H1 (cell line): ENCODE measurements at regions not wholly inside any gene's neighbourhood (a gene's known extent, or its start where the extent isn't known, plus 50 kb on each side); places are given as distances from the start of the nearest gene placed in this dataset.

Source experiments
- CTCF ChIA-PET: fragments of 300-600 bp; sonication (Branson Sonifier 250); formaldehyde crosslinking; loops from one replicate; lab custom pipeline; 2021; ENCODE audit not compliant: partially characterized antibody; lab: Charles Lee
- POLR2A ChIA-PET: fragments of 300-600 bp; sonication (Branson Sonifier 250); formaldehyde crosslinking; loops from one replicate; lab custom pipeline; 2021; ENCODE audit warnings: inconsistent platforms; ENCODE audit not compliant: partially characterized antibody; lab: Charles Lee
- DNase-seq, 2 experiments: peaks; one replicate each; pipeline versions ENCODE4 v3.0.0 to v3.0.0-alpha.2; 2010 to 2022; ENCODE audit warnings: low spot score in 2 of 2, low read depth in 1 of 2, mixed read lengths in 1 of 2
- FAIRE-seq: peaks from 2 replicates; lab custom pipeline; 2011; peaks lifted over from hg19 to GRCh38; lab: Jason Lieb, UNC
- H2AFZ ChIP-seq: 2 replicates; pipeline ENCODE4 v1.8.1; 2012; ENCODE audit warnings: low read length, inconsistent platforms
- H2AK5ac ChIP-seq: 2 replicates; pipeline ENCODE4 v1.6.1; 2013; ENCODE audit warnings: low read depth, low read length
- H2BK120ac ChIP-seq: replicated peaks from 2 replicates; pipeline ENCODE3; 2013; ENCODE audit warnings: low read depth, low read length, inconsistent platforms
- H2BK12ac ChIP-seq: 2 replicates; pipeline ENCODE4 v1.6.1; 2013; ENCODE audit warnings: low read depth, low read length
- H2BK15ac ChIP-seq: 2 replicates; pipeline ENCODE4 v1.6.1; 2013; ENCODE audit warnings: low read length
- H2BK20ac ChIP-seq: 2 replicates; pipeline ENCODE4 v1.6.1; 2013; ENCODE audit warnings: low read length
- H2BK5ac ChIP-seq: 2 replicates; pipeline ENCODE4 v1.6.1; 2013; ENCODE audit warnings: low read depth, low read length
- H3K14ac ChIP-seq: 2 replicates; pipeline ENCODE4 v1.6.1; 2013; ENCODE audit warnings: inconsistent platforms; ENCODE audit not compliant: insufficient read length
- H3K18ac ChIP-seq: 2 replicates; pipeline ENCODE4 v1.6.1; 2013; ENCODE audit warnings: low read length; ENCODE audit errors: extremely low read depth
- H3K23ac ChIP-seq: 2 replicates; pipeline ENCODE4 v1.6.1; 2013; ENCODE audit warnings: inconsistent platforms; ENCODE audit not compliant: insufficient read length
- H3K23me2 ChIP-seq: 2 replicates; pipeline ENCODE4 v1.6.1; 2013; ENCODE audit warnings: low read depth, low read length
- H3K27ac ChIP-seq: 2 replicates; pipeline ENCODE4 v1.6.1; 2011; ENCODE audit warnings: low read depth, low read length, inconsistent platforms
- H3K27me3 ChIP-seq, 4 experiments: replicated peaks in 1 of 4; 1 replicate in 1 of 4; 2 replicates in 3 of 4; pipeline versions ENCODE4 v1.6.1 to v1.8.1; 2011 to 2013; ENCODE audit warnings: low read length in 3 of 4, mild to moderate bottlenecking in 3 of 4, inconsistent platforms in 2 of 4, mixed read lengths in 2 of 4, moderate library complexity in 1 of 4; ENCODE audit not compliant: control insufficient read depth in 3 of 4, insufficient read depth in 3 of 4; ENCODE audit errors: extremely low read depth in 1 of 4
- H3K36me3 ChIP-seq, 4 experiments: 2 replicates each; pipeline versions ENCODE4 v1.6.1 to v1.8.1; 2011 to 2013; ENCODE audit warnings: mild to moderate bottlenecking in 4 of 4, low read length in 3 of 4, moderate library complexity in 2 of 4, control low read depth in 1 of 4, inconsistent platforms in 1 of 4; ENCODE audit not compliant: insufficient read depth in 4 of 4, control insufficient read depth in 2 of 4
- H3K4ac ChIP-seq: replicated peaks from 2 replicates; pipeline ENCODE3; 2013; ENCODE audit warnings: low read length, low read depth, mixed read lengths, inconsistent platforms; ENCODE audit not compliant: insufficient read length
- H3K4me1 ChIP-seq, 4 experiments: replicated peaks in 1 of 4; 1 replicate in 1 of 4; 2 replicates in 3 of 4; pipeline versions ENCODE4 v1.6.1 to v1.8.1; 2011 to 2013; ENCODE audit warnings: low read length in 3 of 4, inconsistent platforms in 2 of 4, mixed read lengths in 1 of 4; ENCODE audit not compliant: insufficient read depth in 4 of 4, control insufficient read depth in 3 of 4
- H3K4me2 ChIP-seq, 2 experiments: 2 replicates each; pipeline versions ENCODE4 v1.6.1 to v1.8.1; 2011 to 2013; ENCODE audit warnings: low read depth in 2 of 2, low read length in 2 of 2, control low read depth in 1 of 2, inconsistent platforms in 1 of 2, mild to moderate bottlenecking in 1 of 2; ENCODE audit not compliant: insufficient read depth in 1 of 2
- H3K4me3 ChIP-seq, 4 experiments: fragments of 200-600, 300-600 bp in 1 of 4; sonication (generic), shearing (Covaris generic), sonication (Bioruptor Twin) in 1 of 4; 2 replicates each; pipeline versions ENCODE4 v1.5.1 to v1.8.1; 2011 to 2016; ENCODE audit warnings: low read length in 4 of 4, low read depth in 3 of 4, control low read depth in 2 of 4, inconsistent platforms in 2 of 4, mild to moderate bottlenecking in 2 of 4, mixed read lengths in 1 of 4, moderate library complexity in 1 of 4; ENCODE audit not compliant: insufficient read depth in 2 of 4; ENCODE audit errors: extremely low read depth in 1 of 4
- H3K56ac ChIP-seq: replicated peaks from 2 replicates; pipeline ENCODE3; 2013; ENCODE audit warnings: low read depth, mild to moderate bottlenecking, mixed read lengths, low read length, inconsistent platforms; ENCODE audit not compliant: insufficient read length
- H3K79me1 ChIP-seq: 2 replicates; pipeline ENCODE4 v1.6.1; 2013; ENCODE audit warnings: low read depth, low read length, control low read depth
- H3K79me2 ChIP-seq, 2 experiments: 2 replicates each; pipeline versions ENCODE4 v1.6.1 to v1.8.1; 2012 to 2013; ENCODE audit warnings: low read length in 2 of 2, mild to moderate bottlenecking in 2 of 2, inconsistent platforms in 1 of 2; ENCODE audit not compliant: insufficient read depth in 2 of 2, control insufficient read depth in 1 of 2
- H3K9ac ChIP-seq, 4 experiments: replicated peaks in 1 of 4; 1 replicate in 1 of 4; 2 replicates in 3 of 4; pipeline versions ENCODE4 v1.6.1 to v1.8.1; 2011 to 2013; ENCODE audit warnings: low read depth in 3 of 4, low read length in 3 of 4, control low read depth in 2 of 4, mild to moderate bottlenecking in 2 of 4, moderate library complexity in 2 of 4, inconsistent platforms in 1 of 4; ENCODE audit errors: extremely low read depth in 1 of 4
- H3K9me3 ChIP-seq, 2 experiments: 2 replicates each; pipeline versions ENCODE4 v1.6.1 to v1.8.1; 2012 to 2013; ENCODE audit warnings: mild to moderate bottlenecking in 2 of 2, moderate library complexity in 2 of 2, control low read depth in 1 of 2, inconsistent platforms in 1 of 2, low read depth in 1 of 2, low read length in 1 of 2, mixed read lengths in 1 of 2; ENCODE audit not compliant: insufficient read depth in 2 of 2
- H4K20me1 ChIP-seq, 2 experiments: replicated peaks in 1 of 2; 2 replicates each; pipeline versions ENCODE3 to v1.8.1; 2011 to 2013; ENCODE audit warnings: inconsistent platforms in 2 of 2, low read length in 2 of 2, mild to moderate bottlenecking in 1 of 2; ENCODE audit not compliant: insufficient read depth in 2 of 2, control insufficient read depth in 1 of 2
- H4K5ac ChIP-seq: 2 replicates; pipeline ENCODE4 v1.6.1; 2013; ENCODE audit warnings: low read length, low read depth, mixed read lengths, inconsistent platforms; ENCODE audit not compliant: insufficient read length
- H4K8ac ChIP-seq: 2 replicates; pipeline ENCODE4 v1.8.0; 2013; ENCODE audit warnings: mild to moderate bottlenecking, moderate library complexity, low read length, inconsistent platforms; ENCODE audit not compliant: insufficient read depth; ENCODE audit errors: extremely low read depth
- H4K91ac ChIP-seq: replicated peaks from 2 replicates; pipeline ENCODE3; 2013; ENCODE audit warnings: low read length, mixed read lengths, inconsistent platforms; ENCODE audit not compliant: insufficient read length
- ASH2L ChIP-seq: fragments of 200-600, 300-600 bp; sonication (generic); IDR thresholded peaks from one replicate; pipeline ENCODE4 v1.7.1; 2017; ENCODE audit warnings: low read length
- CEBPB ChIP-seq: IDR thresholded peaks from 2 replicates; pipeline ENCODE4 v1.6.1; 2012; ENCODE audit warnings: low read depth, low read length
- GABPA ChIP-seq: IDR thresholded peaks from 2 replicates; pipeline ENCODE4 v1.6.1; 2011; ENCODE audit warnings: mild to moderate bottlenecking, low read length, moderate library complexity, borderline replicate concordance; ENCODE audit not compliant: insufficient read depth
- GTF2F1 ChIP-seq: IDR thresholded peaks from 2 replicates; pipeline ENCODE4 v1.6.1; 2012; ENCODE audit warnings: low read depth, low read length, improper control_type of control experiment, borderline replicate concordance
- JUND ChIP-seq: IDR thresholded peaks from 2 replicates; pipeline ENCODE4 v1.6.1; 2011; ENCODE audit warnings: mild to moderate bottlenecking, improper control_type of control experiment, low read length
- SIX5 ChIP-seq: IDR thresholded peaks from 2 replicates; pipeline ENCODE4 v1.6.1; 2011; ENCODE audit warnings: mild to moderate bottlenecking, low read depth, low read length
- SP1 ChIP-seq: IDR thresholded peaks from 2 replicates; pipeline ENCODE4 v1.6.1; 2011; ENCODE audit warnings: low read depth, low read length
- SP4 ChIP-seq: IDR thresholded peaks from 2 replicates; pipeline ENCODE4 v1.6.1; 2012; ENCODE audit warnings: low read length, inconsistent platforms
- TEAD4 ChIP-seq: IDR thresholded peaks from 2 replicates; pipeline ENCODE4 v1.6.1; 2012; ENCODE audit warnings: low read depth, low read length, inconsistent platforms, mixed read lengths
- ZNF274 ChIP-seq: IDR thresholded peaks from 2 replicates; pipeline ENCODE4 v1.7.0; 2012; ENCODE audit warnings: low read length, borderline replicate concordance; ENCODE audit errors: extremely low read depth
- WGBS, 2 experiments: shearing (Covaris generic) in 1 of 2; methylation state at CpG; one replicate each; pipeline versions ENCODE4 v1.1.6 to v1.1.7; 2013 to 2015; ENCODE audit warnings: low lambda C conversion rate in 2 of 2, mixed read lengths in 2 of 2, inconsistent platforms in 1 of 2, low coverage in 1 of 2, missing lambda C conversion rate in 1 of 2; ENCODE audit not compliant: insufficient replicate concordance in 2 of 2, insufficient coverage in 1 of 2, insufficient read length in 1 of 2; ENCODE audit errors: extremely low coverage in 1 of 2, missing lambda C conversion rate in 1 of 2; 5-methylcytosine and 5-hydroxymethylcytosine counted together

GRCh38 chr5:165560648-165561047 is 2055.2 kb downstream of the MAT2B start:
- Histone ChIP-seq H2BK12ac (no peak overlapping the region), H3K18ac (no peak overlapping the region), H3K79me2 (no peaks in the 10 kb centered on the region), H3K4me2 (no peak overlapping the region), H3K9me3 (no peaks in the 10 kb centered on the region; a peak in 1 of 4 replicates), H3K23me2 (no peaks in the 10 kb centered on the region), H3K4me3 (no peak overlapping the region), H2BK15ac (no peak overlapping the region), H2BK20ac (no peak overlapping the region), H3K14ac (no peak overlapping the region), H4K8ac (no peak overlapping the region), H3K27ac (no peak overlapping the region), H3K79me1 (no peaks in the 10 kb centered on the region), H4K20me1 (no peaks in the 10 kb centered on the region), H3K4ac (no peak overlapping the region), H3K4me1 (peaks cover 0 to 6% (median 0%) of the 10 kb centered on the region in 4 experiments; a peak in 1 of 7 replicates), H2BK5ac (no peak overlapping the region), H2BK120ac (no peak overlapping the region), H2AFZ (no peak overlapping the region), H4K5ac (no peak overlapping the region), H2AK5ac (no peak overlapping the region), H4K91ac (no peak overlapping the region), H3K56ac (no peak overlapping the region), H3K23ac (no peak overlapping the region), H3K9ac (no peak overlapping the region), H3K36me3 (no peaks in the 10 kb centered on the region), H3K27me3 (no peaks in the 10 kb centered on the region)
- CTCF ChIA-PET = interaction anchor here (0.5 kb wide), 1 partner anchor 46 kb away, joined by 3 read pairs; no protein-coding TSS in a partner anchor
- FAIRE-seq (no peak), DNase-seq (no peak)
- TF ChIP-seq SP4 = no peak
- TF ChIP-seq CEBPB = no peak
- TF ChIP-seq ASH2L = no peak
- TF ChIP-seq SP1 = no peak
- TF ChIP-seq TEAD4 = no peak
- TF ChIP-seq GABPA = no peak
- TF ChIP-seq JUND = no peak
- TF ChIP-seq ZNF274 = no peak
- no peak for TF ChIP-seq GTF2F1
- TF ChIP-seq SIX5 = no peak
- POLR2A ChIA-PET = no interaction called here
- 73% methylated on average over 1 of the region's 1 CpG; no CpG with 5 or more reads in 1 of the 2 experiments for WGBS, 2 experiments
